Mesenchymal stem cell (in vitro differentiated cells and primary cell): ENCODE measurements at regions not wholly inside any gene's neighbourhood (a gene's known extent, or its start where the extent isn't known, plus 50 kb on each side); places are given as distances from the start of the nearest gene placed in this dataset.

Source experiments
- DNase-seq: peaks from one replicate; pipeline ENCODE4 v3.0.0-alpha.2; 2013
- H2AFZ ChIP-seq: one replicate; pipeline ENCODE4 v1.6.1; 2013; ENCODE audit warnings: low read depth, mild to moderate bottlenecking, control low read depth, inconsistent platforms, low read length, moderate library complexity
- H2AK5ac ChIP-seq: 2 replicates; pipeline ENCODE4 v1.6.1; 2013; ENCODE audit warnings: low read length, moderate library complexity, mild to moderate bottlenecking, inconsistent platforms; ENCODE audit not compliant: severe bottlenecking
- H2BK120ac ChIP-seq: one replicate; pipeline ENCODE4 v1.6.1; 2013; ENCODE audit warnings: low read depth, mild to moderate bottlenecking, inconsistent platforms, low read length, moderate library complexity
- H2BK12ac ChIP-seq, 2 experiments: one replicate each; pipeline ENCODE4 v1.6.1; 2013; ENCODE audit warnings: inconsistent platforms in 2 of 2, low read length in 2 of 2, mild to moderate bottlenecking in 2 of 2, moderate library complexity in 2 of 2, control low read depth in 1 of 2
- H2BK15ac ChIP-seq: one replicate; pipeline ENCODE4 v1.6.1; 2013; ENCODE audit warnings: mild to moderate bottlenecking, low read depth, inconsistent platforms; ENCODE audit not compliant: poor library complexity, severe bottlenecking
- H2BK5ac ChIP-seq: 2 replicates; pipeline ENCODE4 v1.6.1; 2013; ENCODE audit warnings: low read depth, mild to moderate bottlenecking, low read length, control low read depth, inconsistent platforms; ENCODE audit not compliant: poor library complexity, severe bottlenecking
- H3K14ac ChIP-seq, 2 experiments: one replicate each; pipeline ENCODE4 v1.6.1; 2013; ENCODE audit warnings: inconsistent platforms in 2 of 2, low read length in 2 of 2, control low read depth in 1 of 2, mild to moderate bottlenecking in 1 of 2, moderate library complexity in 1 of 2
- H3K18ac ChIP-seq, 2 experiments: one replicate each; pipeline ENCODE4 v1.6.1; 2013; ENCODE audit warnings: inconsistent platforms in 2 of 2, low read length in 2 of 2, control low read depth in 1 of 2, low read depth in 1 of 2, mild to moderate bottlenecking in 1 of 2
- H3K23ac ChIP-seq, 2 experiments: one replicate each; pipeline ENCODE4 v1.6.1; 2013; ENCODE audit warnings: inconsistent platforms in 2 of 2, low read length in 2 of 2, mild to moderate bottlenecking in 2 of 2, moderate library complexity in 2 of 2, control low read depth in 1 of 2
- H3K27ac ChIP-seq: 2 replicates; pipeline ENCODE4 v1.5.1; 2013; ENCODE audit warnings: mild to moderate bottlenecking, moderate library complexity, low read length, control low read depth, inconsistent platforms; ENCODE audit not compliant: poor library complexity, severe bottlenecking
- H3K27me3 ChIP-seq, 2 experiments: 2 replicates each; pipeline versions ENCODE4 v1.6.1 to v1.7.0; 2013; ENCODE audit warnings: low read length in 2 of 2, mild to moderate bottlenecking in 2 of 2, moderate library complexity in 2 of 2, control low read depth in 1 of 2, inconsistent platforms in 1 of 2; ENCODE audit not compliant: control insufficient read depth in 1 of 2, insufficient read depth in 1 of 2
- H3K36me3 ChIP-seq, 2 experiments: 2 replicates each; pipeline versions ENCODE4 v1.6.1 to v1.7.0; 2013; ENCODE audit warnings: low read length in 2 of 2, control low read depth in 1 of 2, inconsistent platforms in 1 of 2, low read depth in 1 of 2, mild to moderate bottlenecking in 1 of 2; ENCODE audit not compliant: insufficient read depth in 2 of 2, control insufficient read depth in 1 of 2
- H3K4ac ChIP-seq, 2 experiments: one replicate each; pipeline ENCODE4 v1.6.1; 2013; ENCODE audit warnings: inconsistent platforms in 2 of 2, low read length in 2 of 2, mild to moderate bottlenecking in 2 of 2, moderate library complexity in 2 of 2, control low read depth in 1 of 2, low read depth in 1 of 2
- H3K4me1 ChIP-seq: 2 replicates; pipeline ENCODE4 v1.6.1; 2013; ENCODE audit warnings: low read depth, low read length, control low read depth; ENCODE audit not compliant: control insufficient read depth, insufficient read depth
- H3K4me2 ChIP-seq: 2 replicates; pipeline ENCODE4 v1.6.1; 2013; ENCODE audit warnings: low read length, mild to moderate bottlenecking, inconsistent platforms; ENCODE audit not compliant: poor library complexity, severe bottlenecking
- H3K4me3 ChIP-seq, 2 experiments: 2 replicates each; pipeline versions ENCODE4 v1.5.1 to v1.7.0; 2013; ENCODE audit warnings: low read length in 2 of 2, mild to moderate bottlenecking in 2 of 2, control low read depth in 1 of 2, low read depth in 1 of 2; ENCODE audit not compliant: insufficient read depth in 1 of 2
- H3K79me1 ChIP-seq: replicated peaks from 2 replicates; pipeline ENCODE4 v1.6.1; 2013; ENCODE audit warnings: mild to moderate bottlenecking, control low read depth, low read length, inconsistent platforms; ENCODE audit not compliant: poor library complexity, severe bottlenecking
- H3K9ac ChIP-seq: 2 replicates; pipeline ENCODE4 v1.7.0; 2013; ENCODE audit warnings: mild to moderate bottlenecking, low read length, moderate library complexity
- H3K9me3 ChIP-seq: 2 replicates; pipeline ENCODE4 v1.7.0; 2013; ENCODE audit warnings: mild to moderate bottlenecking, low read length; ENCODE audit not compliant: control insufficient read depth
- H4K8ac ChIP-seq: one replicate; pipeline ENCODE4 v1.6.1; 2013; ENCODE audit warnings: inconsistent platforms, mild to moderate bottlenecking, low read length, moderate library complexity
- H4K91ac ChIP-seq: one replicate; pipeline ENCODE4 v1.6.1; 2013; ENCODE audit warnings: mild to moderate bottlenecking, low read length, inconsistent platforms
- WGBS: methylation state at CpG from one replicate; pipeline ENCODE4 v1.1.7; 2013; ENCODE audit warnings: mixed read lengths; 5-methylcytosine and 5-hydroxymethylcytosine counted together

- Histone ChIP-seq H3K27ac (no peak overlapping the region), H3K27me3 (no peaks in the 10 kb centered on the region), H3K4me2 (no peak overlapping the region), H4K91ac (no peak overlapping the region), H2AK5ac (no peak overlapping the region), H2BK120ac (no peak overlapping the region), H3K36me3 (no peaks in the 10 kb centered on the region), H2BK15ac (no peak overlapping the region), H3K4me3 (no peak overlapping the region), H3K4ac (no peak overlapping the region), H2BK12ac (no peak overlapping the region), H3K4me1 (no peaks in the 10 kb centered on the region), H3K14ac (no peak overlapping the region), H3K18ac (no peak overlapping the region), H3K23ac (no peak overlapping the region), H3K9ac (no peak overlapping the region), H2BK5ac (no peak overlapping the region), H3K79me1 (no peaks in the 10 kb centered on the region), H3K9me3 (no peaks in the 10 kb centered on the region), H2AFZ (no peak overlapping the region), H4K8ac (no peak overlapping the region)
- no peak for DNase-seq
- 90% methylated on average over 2 of the region's 3 CpGs for WGBS
Observed at GRCh38 chr5:89218364-89218763, 335.4 kb upstream of the MEF2C start.

GRCh38 chr5:89216606-89217005 lies 333.6 kb upstream of the MEF2C start:
- H3K18ac ChIP-seq: no peak overlapping the region
- no peaks in the 10 kb centered on the region for H3K79me1 ChIP-seq
- no peaks in the 10 kb centered on the region for H3K36me3 ChIP-seq
- H3K4me1 ChIP-seq: no peaks in the 10 kb centered on the region
- H2AFZ ChIP-seq: no peak overlapping the region
- no peak overlapping the region for H2BK120ac ChIP-seq
- no peak overlapping the region for H3K23ac ChIP-seq
- no peaks in the 10 kb centered on the region for H3K9me3 ChIP-seq
- H3K27me3 ChIP-seq: no peaks in the 10 kb centered on the region
- no peak overlapping the region for H3K14ac ChIP-seq
- no peak overlapping the region for H4K8ac ChIP-seq
- no peak overlapping the region for H2BK5ac ChIP-seq
- no peak overlapping the region for H2BK15ac ChIP-seq
- no peak overlapping the region for H3K27ac ChIP-seq
- no peak overlapping the region for H3K4me3 ChIP-seq
- no peak overlapping the region for H3K9ac ChIP-seq
- H2BK12ac ChIP-seq: no peak overlapping the region
- no peak overlapping the region for H2AK5ac ChIP-seq
- 100% methylated on average over 2 of the region's 3 CpGs for WGBS
- H3K4me2 ChIP-seq: no peak overlapping the region
- no peak for DNase-seq
- no peak overlapping the region for H3K4ac ChIP-seq
- no peak overlapping the region for H4K91ac ChIP-seq

DNA sequence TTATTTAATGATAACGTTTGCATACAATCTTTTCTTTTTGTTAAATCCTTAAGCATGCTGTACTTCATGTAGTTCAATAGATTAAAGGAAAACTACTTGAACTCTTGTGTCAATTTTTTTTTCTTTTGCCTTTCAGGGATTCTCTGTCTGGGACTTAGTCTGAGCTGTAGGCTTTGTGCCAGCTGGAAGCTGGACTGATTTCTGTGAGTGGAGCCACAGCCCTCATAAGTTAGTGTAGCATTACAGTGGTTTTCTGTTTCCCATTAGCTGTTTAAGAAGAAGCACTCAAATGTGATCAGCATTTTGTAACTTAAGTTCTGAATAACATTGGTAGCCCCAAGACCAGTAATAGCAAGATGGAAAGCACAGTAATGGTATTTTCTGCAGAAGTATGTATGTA lies 330.6 kb upstream of the MEF2C start:
- Histone ChIP-seq H3K27ac (no peak overlapping the region), H4K8ac (no peak overlapping the region), H3K4me3 (no peak overlapping the region), H3K4me2 (no peak overlapping the region), H2AK5ac (no peak overlapping the region), H3K27me3 (no peaks in the 10 kb centered on the region), H3K9me3 (no peaks in the 10 kb centered on the region), H3K18ac (no peak overlapping the region), H2AFZ (no peak overlapping the region), H3K4ac (no peak overlapping the region), H4K91ac (no peak overlapping the region), H2BK120ac (no peak overlapping the region), H3K36me3 (no peaks in the 10 kb centered on the region), H3K23ac (no peak overlapping the region), H3K4me1 (no peaks in the 10 kb centered on the region), H3K9ac (no peak overlapping the region), H3K79me1 (no peaks in the 10 kb centered on the region), H2BK12ac (no peak overlapping the region), H2BK15ac (no peak overlapping the region), H2BK5ac (no peak overlapping the region), H3K14ac (no peak overlapping the region)
- DNase-seq: peak; percentile 13
- no CpG with 5 or more reads among the region's 1 CpG for WGBS

DNA sequence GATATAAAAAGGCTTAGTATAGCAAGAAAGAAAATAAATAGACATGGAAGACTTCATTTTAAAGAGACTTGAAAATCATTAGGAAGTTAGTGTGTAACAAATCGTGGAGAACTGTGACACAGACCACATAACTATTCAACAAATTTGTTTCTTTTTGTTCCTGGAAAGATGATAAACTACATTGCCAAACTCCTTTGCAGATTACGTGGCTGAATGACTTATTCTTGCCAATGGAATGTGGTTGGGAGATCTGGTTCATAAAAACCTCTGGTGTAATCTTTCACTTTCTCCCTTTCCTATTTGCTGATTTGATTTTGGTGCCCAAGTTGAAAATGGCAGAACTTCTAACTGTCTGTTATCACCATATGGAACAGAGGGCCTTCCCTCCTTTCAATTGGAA lies 328.9 kb upstream of the MEF2C start:
- Histone ChIP-seq H3K18ac (no peak overlapping the region), H2AFZ (no peak overlapping the region), H2BK120ac (no peak overlapping the region), H3K4ac (no peak overlapping the region), H2AK5ac (no peak overlapping the region), H3K9me3 (no peaks in the 10 kb centered on the region), H3K9ac (no peak overlapping the region), H2BK12ac (no peak overlapping the region), H2BK5ac (no peak overlapping the region), H3K4me3 (no peak overlapping the region), H3K36me3 (no peaks in the 10 kb centered on the region), H3K14ac (no peak overlapping the region), H3K4me2 (no peak overlapping the region), H3K27me3 (no peaks in the 10 kb centered on the region), H4K8ac (no peak overlapping the region), H3K27ac (no peak overlapping the region), H2BK15ac (no peak overlapping the region), H3K4me1 (no peaks in the 10 kb centered on the region), H3K23ac (no peak overlapping the region), H4K91ac (no peak overlapping the region), H3K79me1 (no peaks in the 10 kb centered on the region)
- WGBS: 83% methylated on average over 1 of the region's 2 CpGs
- peak; percentile 58 for DNase-seq
